ENCODE measurements at regions not wholly inside any gene's neighbourhood (a gene's known extent, or its start where the extent isn't known, plus 50 kb on each side); places are given as distances from the start of the nearest gene placed in this dataset.

DNA sequence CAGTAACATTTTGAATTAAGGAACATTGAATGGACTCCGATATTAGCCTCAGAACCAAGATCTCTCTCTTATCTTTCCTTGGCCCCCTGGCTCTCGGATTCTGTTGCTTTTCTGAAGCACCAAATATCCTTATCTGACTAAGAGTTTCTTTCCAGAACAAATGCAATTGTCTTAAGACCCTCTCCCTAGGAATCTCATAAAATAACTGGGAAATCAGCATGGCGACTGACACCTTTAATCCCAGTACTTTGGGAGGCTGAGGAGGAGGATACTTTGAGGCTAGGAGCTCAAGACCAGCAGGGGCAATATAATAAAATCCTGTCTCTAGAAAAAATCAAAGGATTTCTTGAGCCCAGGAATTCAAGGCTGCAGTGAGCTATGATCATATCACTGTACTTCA lies 984.5 kb downstream of the HACE1 start:
- Histone ChIP-seq H3K4me3 (no peak overlapping the region), H3K4me1 (no peaks in the 10 kb centered on the region), H3K27ac (no peak overlapping the region), H3K27me3 (no peaks in the 10 kb centered on the region), H3K36me3 (no peaks in the 10 kb centered on the region), H3K9me3 (peaks cover 0 to 7% of the 10 kb centered on the region in 2 donors)
- ATAC-seq: no peak
- TF ChIP-seq, protein P1, sequence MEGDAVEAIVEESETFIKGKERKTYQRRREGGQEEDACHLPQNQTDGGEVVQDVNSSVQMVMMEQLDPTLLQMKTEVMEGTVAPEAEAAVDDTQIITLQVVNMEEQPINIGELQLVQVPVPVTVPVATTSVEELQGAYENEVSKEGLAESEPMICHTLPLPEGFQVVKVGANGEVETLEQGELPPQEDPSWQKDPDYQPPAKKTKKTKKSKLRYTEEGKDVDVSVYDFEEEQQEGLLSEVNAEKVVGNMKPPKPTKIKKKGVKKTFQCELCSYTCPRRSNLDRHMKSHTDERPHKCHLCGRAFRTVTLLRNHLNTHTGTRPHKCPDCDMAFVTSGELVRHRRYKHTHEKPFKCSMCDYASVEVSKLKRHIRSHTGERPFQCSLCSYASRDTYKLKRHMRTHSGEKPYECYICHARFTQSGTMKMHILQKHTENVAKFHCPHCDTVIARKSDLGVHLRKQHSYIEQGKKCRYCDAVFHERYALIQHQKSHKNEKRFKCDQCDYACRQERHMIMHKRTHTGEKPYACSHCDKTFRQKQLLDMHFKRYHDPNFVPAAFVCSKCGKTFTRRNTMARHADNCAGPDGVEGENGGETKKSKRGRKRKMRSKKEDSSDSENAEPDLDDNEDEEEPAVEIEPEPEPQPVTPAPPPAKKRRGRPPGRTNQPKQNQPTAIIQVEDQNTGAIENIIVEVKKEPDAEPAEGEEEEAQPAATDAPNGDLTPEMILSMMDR (IDR thresholded peaks at IDR 0.05): no peak
- intact Hi-C loops (cut with DNase I): no loop called here
- DNase-seq: no peak

DNA sequence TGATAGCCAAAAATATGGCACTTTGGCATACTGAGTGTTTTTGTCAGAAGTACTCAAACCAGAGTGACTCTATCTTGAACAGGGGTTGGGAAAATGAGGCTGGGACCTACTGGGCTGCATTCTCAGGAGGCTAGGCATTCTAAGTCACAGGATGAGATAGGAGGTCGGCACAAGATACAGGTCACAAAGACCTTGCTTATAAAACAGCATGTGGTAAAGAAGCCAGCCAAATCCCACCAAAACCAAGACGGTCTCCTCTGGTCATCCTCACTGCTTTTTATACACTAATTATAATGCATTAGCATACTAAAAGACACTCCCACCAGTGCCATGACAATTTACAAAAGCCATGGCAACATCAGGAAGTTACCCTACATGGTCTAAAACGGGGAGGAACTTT lies 985.1 kb downstream of the HACE1 start:
- Histone ChIP-seq H3K4me3 (no peak overlapping the region), H3K4me1 (no peaks in the 10 kb centered on the region), H3K27ac (no peak overlapping the region), H3K27me3 (no peaks in the 10 kb centered on the region), H3K36me3 (no peaks in the 10 kb centered on the region), H3K9me3 (peaks cover 0 to 4% of the 10 kb centered on the region in 2 donors)
- intact Hi-C loops (cut with DNase I): no loop called here
- TF ChIP-seq, protein P1 (IDR thresholded peaks at IDR 0.05): no peak
- ATAC-seq (no peak), DNase-seq (no peak)

DNA sequence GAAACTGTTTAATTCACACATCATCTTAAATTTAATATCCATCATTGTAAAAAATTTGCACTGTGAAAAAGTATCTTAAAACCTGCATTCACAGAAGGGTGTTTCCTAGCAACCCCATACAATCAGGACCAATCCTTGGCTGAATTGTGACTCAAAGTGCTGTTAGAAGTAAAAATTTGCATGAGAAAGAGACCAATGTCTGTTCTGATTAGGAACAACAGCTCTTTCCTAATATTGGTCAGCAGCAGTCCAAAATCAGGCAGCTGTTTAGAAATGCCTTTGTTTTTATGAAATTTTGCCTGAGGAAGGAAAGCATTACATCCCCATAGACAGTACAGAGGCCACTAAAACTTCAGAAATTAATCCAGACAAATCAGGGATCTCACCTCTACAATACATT lies 987.0 kb downstream of the HACE1 start:
- TF ChIP-seq, protein P1 (IDR thresholded peaks at IDR 0.05): no peak
- no peak overlapping the region for H3K4me3 ChIP-seq
- H3K36me3 ChIP-seq: no peaks in the 10 kb centered on the region
- H3K9me3 ChIP-seq: no peaks in the 10 kb centered on the region
- H3K4me1 ChIP-seq: no peaks in the 10 kb centered on the region
- ATAC-seq (no peak), DNase-seq (no peak)
- no peaks in the 10 kb centered on the region for H3K27me3 ChIP-seq
- intact Hi-C loops (cut with DNase I): no loop called here
- H3K27ac ChIP-seq: no peak overlapping the region

DNA sequence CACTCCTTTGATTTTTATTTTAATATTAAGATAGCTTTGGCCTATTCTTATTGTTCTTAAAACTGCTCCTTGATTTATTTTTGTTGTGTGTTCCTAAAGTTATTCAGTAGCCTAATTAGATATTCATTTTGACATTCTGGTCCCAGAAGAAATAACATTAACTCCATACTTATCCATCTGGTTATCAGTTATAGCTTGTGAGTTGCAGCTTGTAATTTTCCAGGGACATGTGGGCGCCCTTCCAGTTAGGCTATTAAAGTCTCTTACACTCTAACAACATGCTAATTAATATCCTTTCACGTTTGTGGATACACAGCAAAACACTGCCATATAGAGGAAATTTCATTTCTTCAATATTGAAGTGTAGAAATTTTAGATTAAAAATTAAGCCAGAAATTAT lies 987.5 kb downstream of the HACE1 start:
- no peaks in the 10 kb centered on the region for H3K9me3 ChIP-seq
- DNase-seq (no peak), ATAC-seq (no peak)
- no peaks in the 10 kb centered on the region for H3K27me3 ChIP-seq
- no peaks in the 10 kb centered on the region for H3K4me1 ChIP-seq
- intact Hi-C loops (cut with DNase I): no loop called here
- H3K27ac ChIP-seq: no peak overlapping the region
- no peaks in the 10 kb centered on the region for H3K36me3 ChIP-seq
- TF ChIP-seq, protein P1 (IDR thresholded peaks at IDR 0.05): no peak
- no peak overlapping the region for H3K4me3 ChIP-seq

DNA sequence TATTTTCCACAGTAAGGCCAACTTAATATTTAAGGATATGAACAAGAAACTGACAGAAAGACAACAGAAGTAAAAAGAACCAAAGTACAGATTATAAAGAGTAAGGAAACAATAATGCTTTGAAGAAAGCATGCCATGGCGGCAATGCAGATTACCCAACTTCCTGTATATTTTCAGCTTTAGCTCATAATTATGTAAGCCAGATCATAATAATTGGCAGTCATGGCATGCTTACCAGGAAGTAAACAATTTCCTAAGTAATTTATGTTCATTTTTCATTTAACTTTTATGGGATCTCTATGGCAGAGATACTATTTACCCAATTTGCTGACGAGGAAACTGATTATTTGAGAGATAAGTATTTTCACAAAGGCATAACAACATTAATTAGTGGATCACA lies 988.7 kb downstream of the HACE1 start:
- Histone ChIP-seq H3K9me3 (no peaks in the 10 kb centered on the region), H3K27ac (no peak overlapping the region), H3K36me3 (no peaks in the 10 kb centered on the region), H3K27me3 (no peaks in the 10 kb centered on the region), H3K4me3 (no peak overlapping the region), H3K4me1 (no peaks in the 10 kb centered on the region)
- no peak for ATAC-seq
- no peak for DNase-seq
- intact Hi-C loops (cut with DNase I): no loop called here
- TF ChIP-seq, protein P1 (IDR thresholded peaks at IDR 0.05): no peak

Measured in left lung (tissue), 4 donors.